Bronchial epithelial cell (primary cell): ENCODE measurements at regions not wholly inside any gene's neighbourhood (a gene's known extent, or its start where the extent isn't known, plus 50 kb on each side); places are given as distances from the start of the nearest gene placed in this dataset.

Source experiments
- DNase-seq: peaks from one replicate; pipeline ENCODE4 v3.0.0-alpha.2; 2010; ENCODE audit warnings: low read depth
- FAIRE-seq: peaks from 2 replicates; lab custom pipeline; 2011; peaks lifted over from hg19 to GRCh38; lab: Jason Lieb, UNC
- H3K27me3 ChIP-seq: 2 replicates; pipeline ENCODE4 v1.5.1; 2011; ENCODE audit warnings: low read length; ENCODE audit not compliant: control insufficient read depth, insufficient read depth
- H3K36me3 ChIP-seq: 2 replicates; pipeline ENCODE4 v1.5.1; 2011; ENCODE audit warnings: low read length; ENCODE audit not compliant: control insufficient read depth, insufficient read depth
- H3K4me3 ChIP-seq: 2 replicates; pipeline ENCODE4 v1.5.1; 2011; ENCODE audit warnings: mild to moderate bottlenecking, low read depth, low read length, control low read depth
- TF ChIP-seq, protein P1 (sequence below): IDR thresholded peaks from 2 replicates; pipeline ENCODE4 v1.5.1; 2011; ENCODE audit warnings: mild to moderate bottlenecking, moderate library complexity, low read length, control low read depth, inconsistent platforms; ENCODE audit not compliant: insufficient read depth, severe bottlenecking

DNA sequence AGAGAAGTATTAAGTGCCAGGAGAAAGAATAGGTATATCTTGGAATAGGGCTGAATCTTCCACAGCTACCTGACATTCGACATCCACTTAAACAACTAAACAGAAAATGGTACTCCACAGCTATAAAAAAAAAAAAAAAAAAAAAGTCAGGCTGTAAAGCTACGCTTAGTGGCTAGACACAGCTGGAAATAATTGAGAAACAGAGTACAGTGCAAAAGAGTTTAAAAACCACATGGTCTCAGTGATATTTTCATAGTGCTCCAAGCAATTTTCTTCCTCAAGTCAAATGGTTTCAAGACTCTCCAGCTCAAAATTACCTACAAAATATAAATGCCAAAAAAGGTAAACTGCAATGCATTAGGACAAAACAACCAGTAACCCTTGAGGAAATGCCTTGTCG is 607.1 kb downstream of the KCNJ2 start:
- FAIRE-seq: no peak
- no peaks in the 10 kb centered on the region for H3K36me3 ChIP-seq
- H3K4me3 ChIP-seq: no peak overlapping the region
- no peaks in the 10 kb centered on the region for H3K27me3 ChIP-seq
- TF ChIP-seq, protein P1, sequence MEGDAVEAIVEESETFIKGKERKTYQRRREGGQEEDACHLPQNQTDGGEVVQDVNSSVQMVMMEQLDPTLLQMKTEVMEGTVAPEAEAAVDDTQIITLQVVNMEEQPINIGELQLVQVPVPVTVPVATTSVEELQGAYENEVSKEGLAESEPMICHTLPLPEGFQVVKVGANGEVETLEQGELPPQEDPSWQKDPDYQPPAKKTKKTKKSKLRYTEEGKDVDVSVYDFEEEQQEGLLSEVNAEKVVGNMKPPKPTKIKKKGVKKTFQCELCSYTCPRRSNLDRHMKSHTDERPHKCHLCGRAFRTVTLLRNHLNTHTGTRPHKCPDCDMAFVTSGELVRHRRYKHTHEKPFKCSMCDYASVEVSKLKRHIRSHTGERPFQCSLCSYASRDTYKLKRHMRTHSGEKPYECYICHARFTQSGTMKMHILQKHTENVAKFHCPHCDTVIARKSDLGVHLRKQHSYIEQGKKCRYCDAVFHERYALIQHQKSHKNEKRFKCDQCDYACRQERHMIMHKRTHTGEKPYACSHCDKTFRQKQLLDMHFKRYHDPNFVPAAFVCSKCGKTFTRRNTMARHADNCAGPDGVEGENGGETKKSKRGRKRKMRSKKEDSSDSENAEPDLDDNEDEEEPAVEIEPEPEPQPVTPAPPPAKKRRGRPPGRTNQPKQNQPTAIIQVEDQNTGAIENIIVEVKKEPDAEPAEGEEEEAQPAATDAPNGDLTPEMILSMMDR: no peak
- no peak for DNase-seq

DNA sequence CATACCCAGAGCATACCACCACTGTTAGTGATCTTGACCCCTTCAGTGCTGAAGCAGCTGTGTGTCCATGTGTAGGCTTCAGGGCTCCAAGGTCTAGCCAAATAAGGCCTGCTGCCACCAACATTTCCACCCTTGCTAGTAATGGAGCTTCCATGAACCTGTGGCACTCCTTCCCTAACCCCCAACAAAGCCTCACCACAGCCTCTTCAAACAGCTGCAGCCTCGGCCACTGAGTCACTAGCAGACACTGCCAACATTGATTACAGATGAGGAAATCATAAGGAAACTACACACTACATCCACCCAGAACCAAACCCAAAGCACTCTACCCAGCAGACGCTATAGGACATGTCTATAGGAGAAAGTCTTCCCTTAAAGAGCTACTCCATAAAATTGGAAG is 610.7 kb downstream of the KCNJ2 start:
- peak; percentile 14 for DNase-seq
- Histone ChIP-seq H3K4me3 (no peak overlapping the region), H3K27me3 (no peaks in the 10 kb centered on the region), H3K36me3 (no peaks in the 10 kb centered on the region)
- FAIRE-seq: no peak
- TF ChIP-seq, protein P1: no peak

DNA sequence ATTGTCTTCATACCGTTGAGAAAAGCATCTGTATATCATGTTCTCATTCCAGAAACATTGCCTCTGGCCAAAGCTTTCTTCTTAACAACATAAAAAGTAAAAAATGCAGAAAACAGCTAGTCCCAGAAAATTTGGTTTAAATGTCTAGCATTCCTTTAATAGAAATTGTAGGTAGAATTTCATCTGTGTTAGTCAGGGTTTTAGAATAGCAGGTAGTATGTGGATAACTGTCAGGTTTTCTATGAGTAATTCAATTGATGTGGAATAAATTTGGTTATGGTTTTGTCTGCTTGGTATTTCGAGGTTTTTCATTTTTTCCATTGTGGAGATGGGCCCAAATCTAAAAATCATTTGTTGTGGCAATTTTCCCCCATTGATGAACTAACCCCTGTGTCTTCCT is 616.7 kb downstream of the KCNJ2 start:
- Histone ChIP-seq H3K4me3 (no peak overlapping the region), H3K27me3 (no peaks in the 10 kb centered on the region), H3K36me3 (no peaks in the 10 kb centered on the region)
- FAIRE-seq (no peak), DNase-seq (no peak)
- TF ChIP-seq, protein P1: no peak

DNA sequence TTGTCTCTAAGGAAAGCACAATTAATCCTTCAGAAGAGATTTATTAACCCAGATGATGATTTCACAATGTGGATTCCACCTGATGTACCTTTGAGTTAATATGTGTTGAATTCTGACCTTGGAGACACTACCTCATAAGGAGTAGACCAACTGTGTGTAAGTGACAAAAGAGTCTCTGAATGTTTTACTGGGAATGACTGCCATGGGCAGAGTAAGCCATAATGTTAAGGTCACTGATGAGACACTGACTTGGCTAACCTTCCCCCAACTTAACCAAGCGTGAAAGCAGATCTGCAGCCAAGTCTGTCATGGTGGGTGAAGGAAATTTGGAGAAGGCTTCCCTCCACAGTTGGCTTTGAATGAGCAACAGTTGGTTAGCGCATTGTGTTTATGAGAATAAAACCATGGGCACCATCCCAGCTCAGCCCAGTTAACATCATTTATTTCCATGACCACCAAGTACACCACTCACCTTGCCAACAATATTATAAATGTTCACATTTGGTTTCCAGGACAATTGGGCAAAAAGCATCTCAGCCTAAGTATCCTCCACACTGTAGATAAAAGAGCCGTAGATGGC is 618.5 kb downstream of the KCNJ2 start:
- DNase-seq: no peak
- FAIRE-seq: no peak
- Histone ChIP-seq H3K4me3 (no peak overlapping the region), H3K27me3 (no peaks in the 10 kb centered on the region), H3K36me3 (no peaks in the 10 kb centered on the region)
- TF ChIP-seq, protein P1: no peak

DNA sequence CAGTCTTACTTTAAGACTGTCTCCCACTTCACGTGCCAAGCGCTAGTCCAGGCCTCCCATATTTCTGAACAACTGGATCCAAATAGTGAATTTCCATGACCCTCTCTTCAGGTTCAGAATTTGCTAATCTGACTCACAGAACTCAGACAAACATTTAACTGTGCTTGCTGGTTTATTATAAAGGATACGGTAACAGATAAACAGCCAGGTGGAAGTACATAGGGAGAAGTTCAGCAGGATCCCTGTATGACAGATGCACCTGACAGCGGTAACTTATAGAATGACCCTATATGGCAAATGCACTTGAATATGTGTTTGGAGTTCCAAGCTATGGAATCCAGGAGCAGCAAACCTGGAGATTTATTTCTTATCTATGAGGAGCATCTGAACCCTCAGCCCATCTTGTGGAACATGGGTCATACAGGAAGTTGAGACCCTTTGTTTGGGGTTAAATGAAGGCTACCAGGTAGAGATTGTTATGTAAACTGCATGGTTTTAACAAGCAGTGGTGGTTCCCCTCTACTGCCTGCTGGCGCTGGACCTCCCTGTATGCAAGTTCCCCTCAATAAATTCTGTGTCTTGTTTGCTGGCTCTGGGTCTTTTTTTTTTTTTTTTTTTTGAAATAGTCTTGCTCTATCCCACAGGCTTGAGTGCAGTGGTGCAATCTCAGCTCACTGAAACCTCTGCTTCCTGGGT is 622.6 kb downstream of the KCNJ2 start:
- FAIRE-seq: no peak
- TF ChIP-seq, protein P1: no peak

More for the DNA sequence above, 622.6 kb downstream of the KCNJ2 start:
- H3K4me3 ChIP-seq: no peak overlapping the region
- no peak for DNase-seq
- H3K27me3 ChIP-seq: no peaks in the 10 kb centered on the region
- no peaks in the 10 kb centered on the region for H3K36me3 ChIP-seq
